Choroid plexus epithelial cell (primary cell): ENCODE measurements at regions not wholly inside any gene's neighbourhood (a gene's known extent, or its start where the extent isn't known, plus 50 kb on each side); places are given as distances from the start of the nearest gene placed in this dataset.

Experiments used
- DNase-seq: peaks from one replicate; pipeline ENCODE4 v3.0.0-alpha.2; 2010; ENCODE audit warnings: low read depth
- H3K4me3 ChIP-seq: 2 replicates; pipeline ENCODE4 v1.5.1; 2011; ENCODE audit warnings: low read depth, mild to moderate bottlenecking, control low read depth, low read length, moderate library complexity
- TF ChIP-seq, protein P1 (sequence below): conservative IDR thresholded peaks from 2 replicates; pipeline ENCODE4 v1.5.1; 2011; ENCODE audit warnings: low read depth, mild to moderate bottlenecking, control low read depth, inconsistent platforms, low read length, moderate library complexity

DNA sequence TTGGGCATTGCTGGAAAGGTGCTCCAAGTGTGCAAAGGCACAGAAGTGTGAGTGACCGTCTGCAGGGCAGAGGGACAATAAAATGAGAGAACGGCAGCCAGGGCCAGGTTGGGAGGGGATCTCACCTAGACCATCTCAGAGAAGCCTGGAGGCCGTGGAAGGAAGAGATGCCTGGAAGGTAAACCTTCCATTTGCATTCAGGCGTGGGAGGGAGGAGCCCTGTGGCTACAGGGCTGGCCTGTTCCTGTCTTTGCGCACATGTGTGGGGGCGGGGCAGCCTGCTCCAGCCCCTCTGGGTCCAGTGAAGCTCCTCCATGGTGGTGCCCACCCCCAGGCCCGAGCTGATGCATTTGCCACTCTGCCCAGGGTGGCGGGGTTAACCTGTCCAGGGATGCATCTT, 473.6 kb upstream of the MGMT start:
- DNase-seq, result no peak
- H3K4me3 ChIP-seq, result no peak overlapping the region
- TF ChIP-seq, protein P1, sequence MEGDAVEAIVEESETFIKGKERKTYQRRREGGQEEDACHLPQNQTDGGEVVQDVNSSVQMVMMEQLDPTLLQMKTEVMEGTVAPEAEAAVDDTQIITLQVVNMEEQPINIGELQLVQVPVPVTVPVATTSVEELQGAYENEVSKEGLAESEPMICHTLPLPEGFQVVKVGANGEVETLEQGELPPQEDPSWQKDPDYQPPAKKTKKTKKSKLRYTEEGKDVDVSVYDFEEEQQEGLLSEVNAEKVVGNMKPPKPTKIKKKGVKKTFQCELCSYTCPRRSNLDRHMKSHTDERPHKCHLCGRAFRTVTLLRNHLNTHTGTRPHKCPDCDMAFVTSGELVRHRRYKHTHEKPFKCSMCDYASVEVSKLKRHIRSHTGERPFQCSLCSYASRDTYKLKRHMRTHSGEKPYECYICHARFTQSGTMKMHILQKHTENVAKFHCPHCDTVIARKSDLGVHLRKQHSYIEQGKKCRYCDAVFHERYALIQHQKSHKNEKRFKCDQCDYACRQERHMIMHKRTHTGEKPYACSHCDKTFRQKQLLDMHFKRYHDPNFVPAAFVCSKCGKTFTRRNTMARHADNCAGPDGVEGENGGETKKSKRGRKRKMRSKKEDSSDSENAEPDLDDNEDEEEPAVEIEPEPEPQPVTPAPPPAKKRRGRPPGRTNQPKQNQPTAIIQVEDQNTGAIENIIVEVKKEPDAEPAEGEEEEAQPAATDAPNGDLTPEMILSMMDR, result no peak

DNA sequence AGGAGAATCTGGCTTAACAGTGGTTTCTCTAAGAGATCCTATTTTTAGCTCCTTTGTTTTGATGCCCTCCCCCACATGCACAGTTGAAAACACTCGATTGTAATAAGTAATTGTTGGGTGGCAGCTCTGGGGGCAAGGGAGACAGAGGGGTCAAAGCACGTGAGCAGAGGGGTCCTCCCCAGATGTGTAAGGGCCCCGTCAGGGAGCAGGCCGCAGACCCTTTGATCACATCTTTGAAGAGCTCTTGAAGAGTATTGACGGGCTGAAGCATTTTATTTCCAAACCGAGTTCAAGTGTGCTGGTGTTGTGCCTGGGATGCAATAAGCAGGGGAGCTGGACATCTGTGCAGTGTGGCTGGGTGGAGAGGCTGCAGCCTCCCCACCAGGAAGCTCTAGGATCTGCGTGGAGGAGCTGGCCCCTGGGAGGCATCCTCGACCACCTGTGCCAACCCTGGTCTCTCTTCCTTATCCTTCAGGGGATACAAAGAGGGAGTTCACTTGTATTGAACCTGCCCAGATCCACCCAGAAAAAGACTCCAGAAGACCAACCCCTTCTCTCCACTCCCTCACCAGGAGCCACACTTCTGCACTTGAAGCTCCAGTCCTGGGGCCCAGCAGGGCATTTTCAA, 473.0 kb upstream of the MGMT start:
- DNase-seq, result no peak
- TF ChIP-seq, protein P1, result no peak
- H3K4me3 ChIP-seq, result no peak overlapping the region

DNA sequence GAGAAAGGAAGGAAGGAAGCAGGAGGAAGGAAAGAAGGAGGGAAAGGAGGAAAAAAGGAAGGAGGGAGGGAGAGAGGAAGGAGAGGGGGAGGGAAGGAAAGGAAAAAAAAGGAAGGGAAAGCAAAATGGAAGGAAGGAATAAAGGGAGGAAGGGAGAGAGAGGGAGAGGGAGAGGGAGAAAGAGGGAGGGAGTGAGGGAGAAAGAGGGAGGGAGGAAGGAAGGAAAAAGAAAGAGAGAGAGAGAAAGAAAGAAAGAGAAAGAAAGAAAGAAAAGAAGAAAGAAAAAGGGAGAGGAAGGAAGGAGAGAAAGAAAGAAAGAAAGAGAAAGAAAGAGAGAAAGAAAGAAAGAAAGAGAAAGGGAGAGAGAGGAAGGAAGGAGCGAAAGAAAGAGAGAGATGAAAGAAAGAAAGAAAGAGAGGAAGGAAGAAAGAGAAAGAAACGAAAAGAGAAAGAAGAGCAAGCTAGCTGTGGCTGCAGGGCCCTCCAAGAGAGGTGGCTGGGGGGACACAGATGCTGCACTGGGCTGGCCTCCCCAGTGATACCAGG, 472.4 kb upstream of the MGMT start:
- DNase-seq, result no peak
- H3K4me3 ChIP-seq, result no peak overlapping the region
- TF ChIP-seq, protein P1, result no peak

GRCh38 chr10:128995676-128996075, 471.4 kb upstream of the MGMT start:
- TF ChIP-seq, protein P1, result no peak
- H3K4me3 ChIP-seq, result no peak overlapping the region
- DNase-seq, result no peak

GRCh38 chr10:128996092-128996491, 470.9 kb upstream of the MGMT start:
- no peak overlapping the region for H3K4me3 ChIP-seq
- TF ChIP-seq, protein P1, result no peak
- no peak for DNase-seq

GRCh38 chr10:128998101-128998805, 468.8 kb upstream of the MGMT start:
- DNase-seq, result no peak
- TF ChIP-seq, protein P1, result no peak

More at GRCh38 chr10:128998101-128998805, 468.8 kb upstream of the MGMT start:
- H3K4me3 ChIP-seq, result no peak overlapping the region
